Peyer's patch (tissue), 4 donors: ENCODE measurements at regions not wholly inside any gene's neighbourhood (a gene's known extent, or its start where the extent isn't known, plus 50 kb on each side); places are given as distances from the start of the nearest gene placed in this dataset.
A peak's percentile ranks its signal among the peaks of the same experiment; 100 is the strongest.

Experiments used
- DNase-seq, 3 donors: peaks; one replicate each; pipeline ENCODE4 v3.0.0-alpha.2; 2017 to 2019
- H3K27ac ChIP-seq, 4 donors: fragments of 200-600 bp; sonication (generic); one replicate each; pipeline ENCODE4 v1.5.1; 2016 to 2019
- H3K27me3 ChIP-seq, 2 donors: fragments of 200-600 bp; sonication (generic); one replicate each; pipeline ENCODE4 v1.5.1; 2019
- H3K36me3 ChIP-seq, 3 donors: fragments of 200-600 bp; sonication (generic); one replicate each; pipeline ENCODE4 v1.5.1; 2016 to 2019
- H3K4me1 ChIP-seq, 4 donors: fragments of 200-600 bp; sonication (generic); one replicate each; pipeline ENCODE4 v1.5.1; 2016 to 2019
- H3K4me3 ChIP-seq, 4 donors: fragments of 200-600 bp; sonication (generic); 1 replicate in 3 of 4; 2 replicates in 1 of 4; pipeline ENCODE4 v1.5.1; 2016 to 2019; ENCODE audit warnings: mild to moderate bottlenecking in 1 of 4
- H3K9me3 ChIP-seq, 4 donors: fragments of 200-600 bp; sonication (generic); one replicate each; pipeline ENCODE4 v1.5.1; 2016 to 2019; ENCODE audit warnings: mild to moderate bottlenecking in 1 of 4
- CTCF ChIP-seq, 6 experiments: fragments of 450-650 bp in 4 of 6; fragments of 200-600 bp in 2 of 6; sonication (generic) in 1 of 6; IDR thresholded peaks; one replicate each; pipeline ENCODE4 v1.5.1; 2017 to 2019; ENCODE audit warnings: antibody characterized with exemption in 6 of 6, mild to moderate bottlenecking in 3 of 6, moderate library complexity in 1 of 6
- POLR2A ChIP-seq, 2 donors: fragments of 450-650 bp; IDR thresholded peaks; one replicate each; pipeline ENCODE4 v1.5.1; 2017; ENCODE audit warnings: antibody characterized with exemption in 2 of 2, mild to moderate bottlenecking in 2 of 2, moderate library complexity in 2 of 2

- peaks cover 0 to 41% (median 21%) of the 10 kb centered on the region in 4 donors for H3K4me1 ChIP-seq
- TF ChIP-seq CTCF (IDR thresholded peaks at IDR 0.05): peak in 1 of 6 experiments; percentile 2
- TF ChIP-seq POLR2A (IDR thresholded peaks at IDR 0.05): no peak
- H3K36me3 ChIP-seq: no peaks in the 10 kb centered on the region
- no peaks in the 10 kb centered on the region for H3K27me3 ChIP-seq
- peak in 2 of 3 donors; percentile 28 to 71 for DNase-seq
- peak overlapping the region in 1 of 4 donors; percentile 19 for H3K27ac ChIP-seq
- no peak overlapping the region for H3K4me3 ChIP-seq
- H3K9me3 ChIP-seq: no peaks in the 10 kb centered on the region
These were observed 167.9 kb upstream of the GSE1 start for GRCh38 chr16:85445064-85445778.

GRCh38 chr16:85445779-85446222 lies 167.3 kb upstream of the GSE1 start:
- Histone ChIP-seq H3K27me3 (no peaks in the 10 kb centered on the region), H3K9me3 (no peaks in the 10 kb centered on the region), H3K36me3 (no peaks in the 10 kb centered on the region), H3K4me3 (no peak overlapping the region), H3K4me1 (peaks cover 0 to 41% (median 21%) of the 10 kb centered on the region in 4 donors), H3K27ac (peak overlapping the region in 1 of 4 donors; percentile 19)
- TF ChIP-seq CTCF (IDR thresholded peaks at IDR 0.05) (no peak), POLR2A (IDR thresholded peaks at IDR 0.05) (no peak)
- no peak for DNase-seq

GRCh38 chr16:85446951-85447692 lies 166.0 kb upstream of the GSE1 start:
- Histone ChIP-seq H3K36me3 (no peaks in the 10 kb centered on the region), H3K27me3 (no peaks in the 10 kb centered on the region), H3K4me1 (peaks cover 0 to 41% (median 21%) of the 10 kb centered on the region in 4 donors), H3K4me3 (no peak overlapping the region), H3K9me3 (no peaks in the 10 kb centered on the region), H3K27ac (peak overlapping the region in 2 of 4 donors; percentile 38 to 48)
- DNase-seq: peak in 2 of 3 donors; percentile 61 to 78
- TF ChIP-seq POLR2A (IDR thresholded peaks at IDR 0.05) (no peak), CTCF (IDR thresholded peaks at IDR 0.05) (no peak)

GRCh38 chr16:85447693-85448313 lies 165.3 kb upstream of the GSE1 start:
- Histone ChIP-seq H3K36me3 (no peaks in the 10 kb centered on the region), H3K27ac (peak overlapping the region in 3 of 4 donors; percentile 38 to 48 (median 41)), H3K4me1 (peaks cover 0 to 46% (median 21%) of the 10 kb centered on the region in 4 donors), H3K27me3 (no peaks in the 10 kb centered on the region), H3K9me3 (no peaks in the 10 kb centered on the region), H3K4me3 (no peak overlapping the region)
- no peak for DNase-seq
- TF ChIP-seq CTCF (IDR thresholded peaks at IDR 0.05) (no peak), POLR2A (IDR thresholded peaks at IDR 0.05) (no peak)

GRCh38 chr16:85448557-85449190 lies 164.4 kb upstream of the GSE1 start:
- Histone ChIP-seq H3K27me3 (no peaks in the 10 kb centered on the region), H3K4me3 (peak overlapping the region in 1 of 4 donors; percentile 1), H3K36me3 (no peaks in the 10 kb centered on the region), H3K9me3 (no peaks in the 10 kb centered on the region), H3K4me1 (peaks cover 0 to 51% (median 21%) of the 10 kb centered on the region in 4 donors), H3K27ac (peak overlapping the region; percentile 38 to 57 (median 44))
- peak; percentile 74 to 81 (median 75) for DNase-seq
- TF ChIP-seq CTCF (IDR thresholded peaks at IDR 0.05) (no peak), POLR2A (IDR thresholded peaks at IDR 0.05) (no peak)
